HCT116 (cell line): ENCODE measurements at regions not wholly inside any gene's neighbourhood (a gene's known extent, or its start where the extent isn't known, plus 50 kb on each side); places are given as distances from the start of the nearest gene placed in this dataset.

Source experiments
- ATAC-seq: fragments of 200-7000 bp; cut with Tn5 transposase; 2 replicates; pipeline ENCODE4 v1.9.1; 2020; ENCODE audit warnings: mild to moderate bottlenecking, moderate library complexity
- BruUV-seq: library from RNA; stranded (reverse); fragments of 400-500 nt; replicated peaks from 2 replicates; lab custom pipeline; 2021; lab: Mats Ljungman, UMichigan
- CTCF ChIA-PET: fragments of 300-600 bp; sonication (Branson Sonifier 250); formaldehyde crosslinking; loops from one replicate; lab custom pipeline; 2021; ENCODE audit warnings: antibody characterized with exemption; lab: Charles Lee
- POLR2A ChIA-PET: fragments of 300-600, 350-600 bp; sonication (Branson Sonifier 250); formaldehyde crosslinking; loops from one replicate; lab custom pipeline; 2021; ENCODE audit warnings: antibody characterized with exemption; lab: Charles Lee
- RAD21 ChIA-PET, 2 experiments: fragments of 300-600 bp; sonication (Branson Sonifier 250); formaldehyde crosslinking; loops; one replicate each; lab custom pipeline; 2023; ENCODE audit warnings: low total read pairs in 2 of 2; ENCODE audit not compliant: uncharacterized antibody in 2 of 2, unreplicated experiment in 2 of 2, low non-redundant PET in 1 of 2; lab: Charles Lee
- DNase-seq: peaks from one replicate; pipeline ENCODE4 v3.0.0-alpha.2; 2010; ENCODE audit warnings: low read depth, low spot score
- H2AFZ ChIP-seq: fragments of 200-600 bp; shearing (Covaris generic), sonication (generic); 2 replicates; pipeline ENCODE4 v1.6.1; 2017; ENCODE audit warnings: low read depth, mixed run types, mixed read lengths, antibody characterized with exemption, low read length; ENCODE audit not compliant: poor library complexity, severe bottlenecking
- H3K27ac ChIP-seq: 2 replicates; pipeline ENCODE4 v1.5.1; 2012; ENCODE audit warnings: low read depth, low read length
- H3K27me3 ChIP-seq: fragments of 200-600 bp; sonication (generic); 2 replicates; pipeline ENCODE4 v1.6.1; 2016; ENCODE audit warnings: mixed run types, low read length, mixed read lengths; ENCODE audit not compliant: insufficient read depth
- H3K36me3 ChIP-seq, 2 experiments: fragments of 200-500 bp in 1 of 2; fragments of 200-600 bp in 1 of 2; sonication (Bioruptor generic) in 1 of 2; sonication (generic) in 1 of 2; 2 replicates each; pipeline versions ENCODE4 v1.5.1 to v1.6.1; 2014 to 2016; ENCODE audit warnings: low read length in 2 of 2, inconsistent platforms in 1 of 2, mixed read lengths in 1 of 2, mixed run types in 1 of 2; ENCODE audit not compliant: insufficient read depth in 2 of 2, control insufficient read depth in 1 of 2
- H3K4me1 ChIP-seq, 2 experiments: fragments of 200-600 bp in 1 of 2; sonication (generic) in 1 of 2; 2 replicates each; pipeline versions ENCODE4 v1.5.1 to v1.6.1; 2012 to 2017; ENCODE audit warnings: low read length in 2 of 2, inconsistent platforms in 1 of 2, mild to moderate bottlenecking in 1 of 2, mixed read lengths in 1 of 2, mixed run types in 1 of 2, moderate library complexity in 1 of 2; ENCODE audit not compliant: insufficient read depth in 2 of 2, control insufficient read depth in 1 of 2
- H3K4me2 ChIP-seq: fragments of 200-600 bp; sonication (generic); 2 replicates; pipeline ENCODE4 v1.6.1; 2017; ENCODE audit warnings: mixed run types, low read length, mixed read lengths
- H3K4me3 ChIP-seq, 2 experiments: fragments of 200-600 bp in 1 of 2; sonication (generic) in 1 of 2; replicated peaks in 1 of 2; 2 replicates each; pipeline ENCODE4 v1.5.1; 2011 to 2016; ENCODE audit warnings: low read length in 2 of 2, control low read depth in 1 of 2, low read depth in 1 of 2, mild to moderate bottlenecking in 1 of 2, mixed read lengths in 1 of 2, mixed run types in 1 of 2
- H3K79me2 ChIP-seq: fragments of 200-600 bp; sonication (generic); 2 replicates; pipeline ENCODE4 v1.6.1; 2017; ENCODE audit warnings: mild to moderate bottlenecking, mixed run types, low read length, moderate library complexity, mixed read lengths; ENCODE audit not compliant: insufficient read depth
- H3K9ac ChIP-seq: fragments of 200-600 bp; sonication (generic); 2 replicates; pipeline ENCODE4 v1.6.1; 2016; ENCODE audit warnings: low read length, mixed read lengths
- H3K9me2 ChIP-seq: fragments of 200-600 bp; sonication (generic), shearing (Covaris generic); 2 replicates; pipeline ENCODE4 v1.6.1; 2017; ENCODE audit warnings: mixed run types, mild to moderate bottlenecking, moderate library complexity; ENCODE audit not compliant: insufficient read depth
- H3K9me3 ChIP-seq, 2 experiments: fragments of 200-500 bp in 1 of 2; fragments of 200-600 bp in 1 of 2; sonication (Bioruptor generic) in 1 of 2; sonication (generic) in 1 of 2; 2 replicates each; pipeline ENCODE4 v1.6.1; 2014 to 2017; ENCODE audit warnings: low read length in 2 of 2, mixed read lengths in 2 of 2, inconsistent platforms in 1 of 2, low read depth in 1 of 2, mild to moderate bottlenecking in 1 of 2, mixed run types in 1 of 2, moderate library complexity in 1 of 2; ENCODE audit not compliant: control insufficient read depth in 1 of 2, insufficient read depth in 1 of 2
- H4K20me1 ChIP-seq: fragments of 200-600 bp; sonication (generic), shearing (Covaris generic); 2 replicates; pipeline ENCODE4 v1.6.1; 2017; ENCODE audit warnings: mixed run types, mild to moderate bottlenecking, moderate library complexity; ENCODE audit not compliant: insufficient read depth
- CBX3 ChIP-seq: IDR thresholded peaks from 2 replicates; pipeline ENCODE4 v1.6.1; 2012; ENCODE audit warnings: low read depth
- CEBPB ChIP-seq: IDR thresholded peaks from 2 replicates; pipeline ENCODE4 v1.6.1; 2012; ENCODE audit warnings: low read depth
- EGR1 ChIP-seq: IDR thresholded peaks from 2 replicates; pipeline ENCODE4 v1.6.1; 2012; ENCODE audit warnings: low read depth
- ELF1 ChIP-seq: IDR thresholded peaks from 2 replicates; pipeline ENCODE4 v1.6.1; 2012; ENCODE audit warnings: low read depth, borderline replicate concordance
- EZH2 ChIP-seq: fragments of 200-600 bp; sonication (generic); IDR thresholded peaks from 2 replicates; pipeline ENCODE4 v1.6.1; 2017; ENCODE audit warnings: antibody characterized with exemption, mixed run types
- EZH2phosphoT487 ChIP-seq: fragments of 200-600 bp; IDR thresholded peaks from 2 replicates; pipeline ENCODE4 v1.6.1; 2018; ENCODE audit warnings: antibody characterized with exemption, borderline replicate concordance
- POLR2A ChIP-seq: IDR thresholded peaks from 2 replicates; pipeline ENCODE4 v1.7.0; 2011; ENCODE audit warnings: borderline replicate concordance; ENCODE audit not compliant: insufficient read depth, insufficient read length; ENCODE audit errors: extremely low read depth
- RAD21 ChIP-seq: IDR thresholded peaks from 2 replicates; pipeline ENCODE4 v1.6.1; 2012; ENCODE audit warnings: low read depth, mild to moderate bottlenecking
- SIN3A ChIP-seq: IDR thresholded peaks from 2 replicates; pipeline ENCODE4 v1.6.1; 2012; ENCODE audit warnings: low read depth
- SP1 ChIP-seq: IDR thresholded peaks from 2 replicates; pipeline ENCODE4 v1.6.1; 2012; ENCODE audit warnings: low read depth
- TCF7L2 ChIP-seq: IDR thresholded peaks from 2 replicates; pipeline ENCODE4 v1.7.0; 2011; ENCODE audit warnings: borderline replicate concordance, inconsistent platforms; ENCODE audit not compliant: insufficient read depth, insufficient read length; ENCODE audit errors: extremely low read depth
- YY1 ChIP-seq: IDR thresholded peaks from 2 replicates; pipeline ENCODE4 v1.6.1; 2011; ENCODE audit warnings: low read length, low read depth, moderate library complexity, mild to moderate bottlenecking; ENCODE audit not compliant: insufficient replicate concordance; ENCODE audit errors: extremely low read depth
- ZFX ChIP-seq: fragments of 450-650 bp; IDR thresholded peaks from 2 replicates; pipeline ENCODE4 v1.6.1; 2017
- ZNF274 ChIP-seq: fragments of 200-500 bp; sonication (Bioruptor generic); IDR thresholded peaks from 2 replicates; pipeline ENCODE4 v1.6.1; 2014; ENCODE audit warnings: mild to moderate bottlenecking, low read depth, low read length, inconsistent platforms
- intact Hi-C: fragments of 100-400 bp; cut with micrococcal nuclease; formaldehyde crosslinking; loops from 2 replicates; pipeline ENCODE4 v1.10.0; 2022
- TF ChIP-seq, protein P1 (sequence below): IDR thresholded peaks from 2 replicates; pipeline ENCODE4 v1.6.1; 2012
- TF ChIP-seq, protein P2 (sequence below): IDR thresholded peaks from 2 replicates; pipeline ENCODE4 v1.6.1; 2012
- TF ChIP-seq, protein P3 (sequence below), 3 experiments: fragments of 200-600 bp in 1 of 3; sonication (generic) in 1 of 3; IDR thresholded peaks in 2 of 3; conservative IDR thresholded peaks in 1 of 3; 2 replicates each; pipeline ENCODE4 v1.5.1; 2012 to 2017; ENCODE audit warnings: low read depth in 2 of 3, low read length in 2 of 3, antibody characterized with exemption in 1 of 3, borderline replicate concordance in 1 of 3, control low read depth in 1 of 3, mild to moderate bottlenecking in 1 of 3, mixed read lengths in 1 of 3, mixed run types in 1 of 3, moderate library complexity in 1 of 3; ENCODE audit not compliant: insufficient read depth in 1 of 3

DNA sequence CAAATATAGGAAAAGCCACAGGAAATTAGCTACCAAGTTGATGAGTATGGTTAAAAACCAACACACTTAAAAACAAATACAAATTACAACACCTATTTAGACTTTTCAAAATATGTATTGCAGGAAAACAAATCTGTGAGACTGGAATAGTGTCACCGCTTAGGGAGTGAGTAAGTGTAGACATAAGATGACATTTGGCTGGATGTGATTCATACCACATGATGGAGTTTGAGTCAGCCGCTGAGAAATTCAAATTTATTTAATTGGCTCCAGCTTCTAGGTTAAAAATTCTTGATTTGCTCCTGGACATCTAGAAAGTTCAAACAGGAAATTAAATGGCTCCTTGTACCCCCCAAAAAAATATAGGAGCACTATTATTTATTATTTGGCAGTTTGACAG is 531.7 kb downstream of the SLITRK1 start:
- BruUV-seq = no TSS peak
- H3K9ac ChIP-seq = no peak overlapping the region
- no peak overlapping the region for H3K4me2 ChIP-seq
- DNase-seq = no peak
- H3K27ac ChIP-seq = no peak overlapping the region
- intact Hi-C loops = no loop called here
- H3K4me3 ChIP-seq = no peak overlapping the region
- CTCF ChIA-PET = no interaction called here
- POLR2A ChIA-PET = no interaction called here
- H3K9me2 ChIP-seq = no peaks in the 10 kb centered on the region
- no peaks in the 10 kb centered on the region for H3K27me3 ChIP-seq
- TF ChIP-seq RAD21 (no peak), ELF1 (no peak), SP1 (no peak), YY1 (no peak), SIN3A (no peak), ZFX (no peak), ZNF274 (no peak), EGR1 (no peak), POLR2A (no peak), CBX3 (no peak), CEBPB (no peak), EZH2phosphoT487 (no peak), EZH2 (no peak), TCF7L2 (no peak)
- TF ChIP-seq, protein P1, sequence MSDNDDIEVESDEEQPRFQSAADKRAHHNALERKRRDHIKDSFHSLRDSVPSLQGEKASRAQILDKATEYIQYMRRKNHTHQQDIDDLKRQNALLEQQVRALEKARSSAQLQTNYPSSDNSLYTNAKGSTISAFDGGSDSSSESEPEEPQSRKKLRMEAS = no peak
- TF ChIP-seq, protein P2, sequence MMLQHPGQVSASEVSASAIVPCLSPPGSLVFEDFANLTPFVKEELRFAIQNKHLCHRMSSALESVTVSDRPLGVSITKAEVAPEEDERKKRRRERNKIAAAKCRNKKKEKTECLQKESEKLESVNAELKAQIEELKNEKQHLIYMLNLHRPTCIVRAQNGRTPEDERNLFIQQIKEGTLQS = no peak
- TF ChIP-seq, protein P3, sequence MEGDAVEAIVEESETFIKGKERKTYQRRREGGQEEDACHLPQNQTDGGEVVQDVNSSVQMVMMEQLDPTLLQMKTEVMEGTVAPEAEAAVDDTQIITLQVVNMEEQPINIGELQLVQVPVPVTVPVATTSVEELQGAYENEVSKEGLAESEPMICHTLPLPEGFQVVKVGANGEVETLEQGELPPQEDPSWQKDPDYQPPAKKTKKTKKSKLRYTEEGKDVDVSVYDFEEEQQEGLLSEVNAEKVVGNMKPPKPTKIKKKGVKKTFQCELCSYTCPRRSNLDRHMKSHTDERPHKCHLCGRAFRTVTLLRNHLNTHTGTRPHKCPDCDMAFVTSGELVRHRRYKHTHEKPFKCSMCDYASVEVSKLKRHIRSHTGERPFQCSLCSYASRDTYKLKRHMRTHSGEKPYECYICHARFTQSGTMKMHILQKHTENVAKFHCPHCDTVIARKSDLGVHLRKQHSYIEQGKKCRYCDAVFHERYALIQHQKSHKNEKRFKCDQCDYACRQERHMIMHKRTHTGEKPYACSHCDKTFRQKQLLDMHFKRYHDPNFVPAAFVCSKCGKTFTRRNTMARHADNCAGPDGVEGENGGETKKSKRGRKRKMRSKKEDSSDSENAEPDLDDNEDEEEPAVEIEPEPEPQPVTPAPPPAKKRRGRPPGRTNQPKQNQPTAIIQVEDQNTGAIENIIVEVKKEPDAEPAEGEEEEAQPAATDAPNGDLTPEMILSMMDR (IDR thresholded peaks at IDR 0.05 in 2 of 3, conservative IDR thresholded peaks at IDR 0.05 in 1 of 3; ENCODE audit: borderline replicate concordance in 1 of 3, insufficient read depth in 1 of 3, low read depth in 2 of 3, low read length in 2 of 3) = no peak
- H4K20me1 ChIP-seq = no peaks in the 10 kb centered on the region
- RAD21 ChIA-PET = no interaction called here
- no peaks in the 10 kb centered on the region for H3K36me3 ChIP-seq
- H3K4me1 ChIP-seq = no peaks in the 10 kb centered on the region
- ATAC-seq = no peak
- no peaks in the 10 kb centered on the region for H3K79me2 ChIP-seq
- H2AFZ ChIP-seq = no peak overlapping the region
- no peaks in the 10 kb centered on the region for H3K9me3 ChIP-seq
